Tibial nerve (tissue), 4 donors: ENCODE measurements at regions not wholly inside any gene's neighbourhood (a gene's known extent, or its start where the extent isn't known, plus 50 kb on each side); places are given as distances from the start of the nearest gene placed in this dataset.

ENCODE experiments used
- EP300 ChIP-seq, 2 donors: sonication (generic); formaldehyde crosslinking; IDR thresholded peaks; one replicate each; pipeline ENCODE4 v1.6.1; 2017; ENCODE audit warnings: antibody characterized with exemption in 2 of 2, mild to moderate bottlenecking in 1 of 2
- TF ChIP-seq, protein P1 (sequence below), 5 experiments: fragments of 200-600 bp in 3 of 5; fragments of 450-650 bp in 2 of 5; sonication (generic) in 3 of 5; IDR thresholded peaks; one replicate each; pipeline ENCODE4 v1.5.1; 2016 to 2019; ENCODE audit warnings: antibody characterized with exemption in 5 of 5, mild to moderate bottlenecking in 3 of 5, moderate library complexity in 2 of 5

- TF ChIP-seq, protein P1, sequence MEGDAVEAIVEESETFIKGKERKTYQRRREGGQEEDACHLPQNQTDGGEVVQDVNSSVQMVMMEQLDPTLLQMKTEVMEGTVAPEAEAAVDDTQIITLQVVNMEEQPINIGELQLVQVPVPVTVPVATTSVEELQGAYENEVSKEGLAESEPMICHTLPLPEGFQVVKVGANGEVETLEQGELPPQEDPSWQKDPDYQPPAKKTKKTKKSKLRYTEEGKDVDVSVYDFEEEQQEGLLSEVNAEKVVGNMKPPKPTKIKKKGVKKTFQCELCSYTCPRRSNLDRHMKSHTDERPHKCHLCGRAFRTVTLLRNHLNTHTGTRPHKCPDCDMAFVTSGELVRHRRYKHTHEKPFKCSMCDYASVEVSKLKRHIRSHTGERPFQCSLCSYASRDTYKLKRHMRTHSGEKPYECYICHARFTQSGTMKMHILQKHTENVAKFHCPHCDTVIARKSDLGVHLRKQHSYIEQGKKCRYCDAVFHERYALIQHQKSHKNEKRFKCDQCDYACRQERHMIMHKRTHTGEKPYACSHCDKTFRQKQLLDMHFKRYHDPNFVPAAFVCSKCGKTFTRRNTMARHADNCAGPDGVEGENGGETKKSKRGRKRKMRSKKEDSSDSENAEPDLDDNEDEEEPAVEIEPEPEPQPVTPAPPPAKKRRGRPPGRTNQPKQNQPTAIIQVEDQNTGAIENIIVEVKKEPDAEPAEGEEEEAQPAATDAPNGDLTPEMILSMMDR (IDR thresholded peaks at IDR 0.05): no peak
- TF ChIP-seq EP300 (IDR thresholded peaks at IDR 0.05): no peak
Measured at GRCh38 chr2:105554235-105554634, 155.4 kb upstream of the FHL2 start.
